Endothelial cell of umbilical vein (primary cell): ENCODE measurements at regions not wholly inside any gene's neighbourhood (a gene's known extent, or its start where the extent isn't known, plus 50 kb on each side); places are given as distances from the start of the nearest gene placed in this dataset.

ENCODE experiments used
- BruUV-seq: library from RNA; stranded (reverse); fragments of 400-500 nt; replicated peaks from 2 replicates; lab custom pipeline; 2021; lab: Mats Ljungman, UMichigan
- CTCF ChIA-PET: fragments of 300-600, 350-600 bp; sonication (Branson Sonifier 250); formaldehyde crosslinking; loops from one replicate; lab custom pipeline; 2021; ENCODE audit warnings: antibody characterized with exemption, inconsistent platforms; lab: Charles Lee
- POLR2A ChIA-PET: fragments of 300-600, 350-600 bp; sonication (Branson Sonifier 250); formaldehyde crosslinking; loops from one replicate; lab custom pipeline; 2021; ENCODE audit warnings: antibody characterized with exemption, inconsistent platforms; lab: Charles Lee
- DNase-seq: peaks from one replicate; pipeline ENCODE4 v3.0.0-alpha.2; 2011; ENCODE audit warnings: low read depth, low spot score
- FAIRE-seq: peaks from 2 replicates; lab custom pipeline; 2011; peaks lifted over from hg19 to GRCh38; lab: Jason Lieb, UNC
- H2AFZ ChIP-seq: 2 replicates; pipeline ENCODE4 v1.6.0; 2012; ENCODE audit warnings: low read depth, low read length, control low read depth, inconsistent platforms
- H3K27ac ChIP-seq: 2 replicates; pipeline ENCODE4 v1.5.1; 2011; ENCODE audit warnings: low read depth, mild to moderate bottlenecking, control low read depth, low read length, moderate library complexity; ENCODE audit not compliant: insufficient read depth
- H3K27me3 ChIP-seq, 2 experiments: 2 replicates each; pipeline versions ENCODE4 v1.6.0 to v1.6.1; 2011; ENCODE audit warnings: low read length in 2 of 2, mixed read lengths in 1 of 2; ENCODE audit not compliant: control insufficient read depth in 2 of 2, insufficient read depth in 2 of 2
- H3K36me3 ChIP-seq, 2 experiments: 2 replicates in 1 of 2; 3 replicates in 1 of 2; pipeline ENCODE4 v1.5.1; 2011; ENCODE audit warnings: low read length in 2 of 2, mild to moderate bottlenecking in 1 of 2, moderate library complexity in 1 of 2; ENCODE audit not compliant: control insufficient read depth in 2 of 2, insufficient read depth in 2 of 2; ENCODE audit errors: extremely low read depth in 1 of 2
- H3K4me1 ChIP-seq: 3 replicates; pipeline ENCODE4 v1.5.1; 2011; ENCODE audit warnings: mild to moderate bottlenecking, low read length; ENCODE audit not compliant: control insufficient read depth, insufficient read depth; ENCODE audit errors: extremely low read depth
- H3K4me2 ChIP-seq: 2 replicates; pipeline ENCODE4 v1.6.1; 2011; ENCODE audit warnings: low read length, control low read depth, mixed read lengths; ENCODE audit not compliant: insufficient read depth
- H3K4me3 ChIP-seq, 3 experiments: fragments of 200-600 bp in 1 of 3; sonication (generic), shearing (Covaris generic) in 1 of 3; replicated peaks in 1 of 3; 2 replicates each; pipeline ENCODE4 v1.5.1; 2011 to 2016; ENCODE audit warnings: control low read depth in 3 of 3, low read length in 3 of 3, mild to moderate bottlenecking in 2 of 3, inconsistent platforms in 1 of 3, low read depth in 1 of 3, moderate library complexity in 1 of 3; ENCODE audit not compliant: insufficient read depth in 1 of 3
- H3K79me2 ChIP-seq: 2 replicates; pipeline ENCODE4 v1.6.0; 2012; ENCODE audit warnings: low read length, inconsistent platforms; ENCODE audit not compliant: control insufficient read depth, insufficient read depth
- H3K9ac ChIP-seq: replicated peaks from 2 replicates; pipeline ENCODE3; 2011; ENCODE audit warnings: low read length, control low read depth; ENCODE audit not compliant: insufficient read depth; ENCODE audit errors: extremely low read depth
- H3K9me1 ChIP-seq: replicated peaks from 3 replicates; pipeline ENCODE4 v1.6.0; 2011; ENCODE audit warnings: mild to moderate bottlenecking, low read length; ENCODE audit not compliant: control insufficient read depth, insufficient read depth; ENCODE audit errors: extremely low read depth
- H3K9me3 ChIP-seq: replicated peaks from 2 replicates; pipeline ENCODE4 v1.5.1; 2012; ENCODE audit warnings: low read length, inconsistent platforms; ENCODE audit not compliant: control insufficient read depth, insufficient read depth
- H4K20me1 ChIP-seq: replicated peaks from 2 replicates; pipeline ENCODE3; 2011; ENCODE audit warnings: mild to moderate bottlenecking, low read length; ENCODE audit not compliant: control insufficient read depth, insufficient read depth; ENCODE audit errors: extremely low read depth
- CTCF ChIP-seq, 2 donors: IDR thresholded peaks; 1 replicate in 1 of 2; 2 replicates in 1 of 2; pipeline ENCODE4 v1.5.1; 2011; ENCODE audit warnings: low read length in 2 of 2, mild to moderate bottlenecking in 2 of 2, moderate library complexity in 2 of 2, control low read depth in 1 of 2, inconsistent platforms in 1 of 2, low read depth in 1 of 2; ENCODE audit not compliant: insufficient read depth in 1 of 2; ENCODE audit errors: extremely low read depth in 1 of 2
- EZH2 ChIP-seq: IDR thresholded peaks from 2 replicates; pipeline ENCODE4 v1.6.1; 2012; ENCODE audit warnings: borderline replicate concordance, low read depth, mild to moderate bottlenecking, moderate library complexity, low read length, inconsistent platforms; ENCODE audit not compliant: severe bottlenecking
- FOS ChIP-seq: IDR thresholded peaks from 2 replicates; pipeline ENCODE4 v1.6.1; 2011; ENCODE audit warnings: mild to moderate bottlenecking, low read length, moderate library complexity, borderline replicate concordance; ENCODE audit not compliant: insufficient read depth
- GATA2 ChIP-seq: IDR thresholded peaks from 2 replicates; pipeline ENCODE4 v1.7.0; 2011; ENCODE audit warnings: low read depth, mild to moderate bottlenecking, moderate library complexity, mixed read lengths, low read length; ENCODE audit not compliant: insufficient read length, insufficient read depth
- JUN ChIP-seq: IDR thresholded peaks from 2 replicates; pipeline ENCODE4 v1.6.1; 2011; ENCODE audit warnings: borderline replicate concordance, low read depth; ENCODE audit not compliant: insufficient read length, insufficient read depth
- MAX ChIP-seq: IDR thresholded peaks from 2 replicates; pipeline ENCODE4 v1.6.1; 2011; ENCODE audit not compliant: insufficient read depth, insufficient read length
- MYC ChIP-seq: IDR thresholded peaks from one replicate; pipeline ENCODE4 v1.6.1; 2011; ENCODE audit warnings: mild to moderate bottlenecking, low read depth, low read length
- POLR2A ChIP-seq: IDR thresholded peaks from 2 replicates; pipeline ENCODE4 v1.6.1; 2012; ENCODE audit warnings: low read depth, mild to moderate bottlenecking, control low read depth, low read length
- POLR2AphosphoS5 ChIP-seq: IDR thresholded peaks from 2 replicates; pipeline ENCODE4 v1.6.1; 2012; ENCODE audit warnings: low read depth, mild to moderate bottlenecking, control low read depth, low read length, moderate library complexity; ENCODE audit not compliant: insufficient read depth
- dilution Hi-C: fragments of 300-500 bp; cut with MboI; formaldehyde crosslinking; loops from one replicate; pipeline ENCODE4 v1.15.0; 2019; ENCODE audit warnings: low sequenced_read_pairs; ENCODE audit not compliant: extremely low pct_ligation_motif_present
- intact Hi-C: fragments of 100-400 bp; cut with micrococcal nuclease; formaldehyde crosslinking; loops from one replicate; pipeline ENCODE4 v1.10.0; 2022

- intact Hi-C loops = no loop called here
- no TSS peak for BruUV-seq
- H3K9ac ChIP-seq = no peak overlapping the region
- ChIA-PET POLR2A (no interaction called here), CTCF (no interaction called here)
- no peaks in the 10 kb centered on the region for H3K79me2 ChIP-seq
- no peak overlapping the region for H3K4me2 ChIP-seq
- no peaks in the 10 kb centered on the region for H3K27me3 ChIP-seq
- no peaks in the 10 kb centered on the region for H3K9me3 ChIP-seq
- FAIRE-seq (no peak), DNase-seq (no peak)
- H4K20me1 ChIP-seq = no peaks in the 10 kb centered on the region
- dilution Hi-C loops = no loop called here
- no peaks in the 10 kb centered on the region for H3K36me3 ChIP-seq
- TF ChIP-seq POLR2A (no peak), FOS (no peak), CTCF (IDR thresholded peaks at IDR 0.05; ENCODE audit: extremely low read depth in 1 of 2, insufficient read depth in 1 of 2, low read depth in 1 of 2, low read length in 2 of 2) (no peak), JUN (no peak), MAX (no peak), MYC (no peak), EZH2 (no peak), GATA2 (no peak), POLR2AphosphoS5 (no peak)
- H3K27ac ChIP-seq = no peak overlapping the region
- H3K9me1 ChIP-seq = no peaks in the 10 kb centered on the region
- no peak overlapping the region for H2AFZ ChIP-seq
- no peak overlapping the region for H3K4me3 ChIP-seq
- no peaks in the 10 kb centered on the region for H3K4me1 ChIP-seq
Observed at GRCh38 chrY:9257255-9257654, 80.0 kb upstream of the TSPY4 start.
